ENCODE measurements at regions not wholly inside any gene's neighbourhood (a gene's known extent, or its start where the extent isn't known, plus 50 kb on each side); places are given as distances from the start of the nearest gene placed in this dataset.

GRCh38 chr3:103950676-103951075 is 1416.0 kb upstream of the ALCAM start:
- DNase-seq (ENCODE audit: low read depth): no peak

GRCh38 chr3:103953796-103954195 is 1412.9 kb upstream of the ALCAM start:
- H3K4me3 ChIP-seq (ENCODE audit: low read depth, low read length): no peak overlapping the region
- DNase-seq (ENCODE audit: low read depth): no peak
- TF ChIP-seq MAX (IDR thresholded peaks at IDR 0.05; ENCODE audit: low read depth, low read length) (no peak), MYC (IDR thresholded peaks at IDR 0.05; ENCODE audit: low read depth, low read length) (no peak), POLR2A (IDR thresholded peaks at IDR 0.05; ENCODE audit: extremely low read depth, insufficient read length) (no peak)
- TF ChIP-seq, protein P1, sequence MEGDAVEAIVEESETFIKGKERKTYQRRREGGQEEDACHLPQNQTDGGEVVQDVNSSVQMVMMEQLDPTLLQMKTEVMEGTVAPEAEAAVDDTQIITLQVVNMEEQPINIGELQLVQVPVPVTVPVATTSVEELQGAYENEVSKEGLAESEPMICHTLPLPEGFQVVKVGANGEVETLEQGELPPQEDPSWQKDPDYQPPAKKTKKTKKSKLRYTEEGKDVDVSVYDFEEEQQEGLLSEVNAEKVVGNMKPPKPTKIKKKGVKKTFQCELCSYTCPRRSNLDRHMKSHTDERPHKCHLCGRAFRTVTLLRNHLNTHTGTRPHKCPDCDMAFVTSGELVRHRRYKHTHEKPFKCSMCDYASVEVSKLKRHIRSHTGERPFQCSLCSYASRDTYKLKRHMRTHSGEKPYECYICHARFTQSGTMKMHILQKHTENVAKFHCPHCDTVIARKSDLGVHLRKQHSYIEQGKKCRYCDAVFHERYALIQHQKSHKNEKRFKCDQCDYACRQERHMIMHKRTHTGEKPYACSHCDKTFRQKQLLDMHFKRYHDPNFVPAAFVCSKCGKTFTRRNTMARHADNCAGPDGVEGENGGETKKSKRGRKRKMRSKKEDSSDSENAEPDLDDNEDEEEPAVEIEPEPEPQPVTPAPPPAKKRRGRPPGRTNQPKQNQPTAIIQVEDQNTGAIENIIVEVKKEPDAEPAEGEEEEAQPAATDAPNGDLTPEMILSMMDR (IDR thresholded peaks at IDR 0.05; ENCODE audit: low read depth, low read length): no peak

More at GRCh38 chr3:103950676-103951075, 1416.0 kb upstream of the ALCAM start:
- TF ChIP-seq MAX (IDR thresholded peaks at IDR 0.05; ENCODE audit: low read depth, low read length) (no peak), POLR2A (IDR thresholded peaks at IDR 0.05; ENCODE audit: extremely low read depth, insufficient read length) (no peak), MYC (IDR thresholded peaks at IDR 0.05; ENCODE audit: low read depth, low read length) (no peak)
- TF ChIP-seq, protein P1 (IDR thresholded peaks at IDR 0.05; ENCODE audit: low read depth, low read length): no peak
- H3K4me3 ChIP-seq (ENCODE audit: low read depth, low read length): no peak overlapping the region

GRCh38 chr3:103960819-103961218 is 1405.9 kb upstream of the ALCAM start:
- no peak for DNase-seq (ENCODE audit: low read depth)
- H3K4me3 ChIP-seq (ENCODE audit: low read depth, low read length): no peak overlapping the region
- TF ChIP-seq, protein P1 (IDR thresholded peaks at IDR 0.05; ENCODE audit: low read depth, low read length): no peak
- no peak for TF ChIP-seq MAX (IDR thresholded peaks at IDR 0.05; ENCODE audit: low read depth, low read length)
- no peak for TF ChIP-seq POLR2A (IDR thresholded peaks at IDR 0.05; ENCODE audit: extremely low read depth, insufficient read length)
- TF ChIP-seq MYC (IDR thresholded peaks at IDR 0.05; ENCODE audit: low read depth, low read length): no peak

DNA sequence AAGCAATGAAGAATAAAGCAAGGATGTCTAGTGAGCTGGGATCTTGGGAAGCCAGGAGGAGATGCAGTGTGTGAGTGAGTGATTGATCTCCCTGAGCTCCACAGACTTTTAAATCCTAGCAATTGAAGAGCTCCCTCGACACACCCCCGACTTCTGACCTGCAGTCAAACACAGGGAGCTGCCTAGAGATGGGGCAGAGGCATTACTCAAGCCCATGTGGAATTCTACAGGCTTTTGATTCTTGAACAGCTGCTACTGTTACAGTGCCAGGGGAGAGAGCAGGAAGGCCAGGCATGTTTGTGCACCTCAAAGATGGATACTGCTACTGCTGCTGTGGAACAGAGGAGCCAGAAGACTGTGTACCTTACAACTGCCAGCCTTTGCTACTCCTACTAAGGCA is 1403.1 kb upstream of the ALCAM start:
- no peak overlapping the region for H3K4me3 ChIP-seq (ENCODE audit: low read depth, low read length)
- DNase-seq (ENCODE audit: low read depth): no peak
- TF ChIP-seq POLR2A (IDR thresholded peaks at IDR 0.05; ENCODE audit: extremely low read depth, insufficient read length) (no peak), MYC (IDR thresholded peaks at IDR 0.05; ENCODE audit: low read depth, low read length) (no peak), MAX (IDR thresholded peaks at IDR 0.05; ENCODE audit: low read depth, low read length) (no peak)
- TF ChIP-seq, protein P1 (IDR thresholded peaks at IDR 0.05; ENCODE audit: low read depth, low read length): no peak

- no peak overlapping the region for H3K4me3 ChIP-seq (ENCODE audit: low read depth, low read length)
- TF ChIP-seq MYC (IDR thresholded peaks at IDR 0.05; ENCODE audit: low read depth, low read length): no peak
- TF ChIP-seq, protein P1 (IDR thresholded peaks at IDR 0.05; ENCODE audit: low read depth, low read length): no peak
- no peak for TF ChIP-seq POLR2A (IDR thresholded peaks at IDR 0.05; ENCODE audit: extremely low read depth, insufficient read length)
- TF ChIP-seq MAX (IDR thresholded peaks at IDR 0.05; ENCODE audit: low read depth, low read length): no peak
- DNase-seq (ENCODE audit: low read depth): no peak
These were observed 1400.9 kb upstream of the ALCAM start for GRCh38 chr3:103965764-103966163.

GRCh38 chr3:103966749-103967148 is 1400.0 kb upstream of the ALCAM start:
- no peak for DNase-seq (ENCODE audit: low read depth)
- no peak overlapping the region for H3K4me3 ChIP-seq (ENCODE audit: low read depth, low read length)
- TF ChIP-seq MAX (IDR thresholded peaks at IDR 0.05; ENCODE audit: low read depth, low read length) (no peak), MYC (IDR thresholded peaks at IDR 0.05; ENCODE audit: low read depth, low read length) (no peak), POLR2A (IDR thresholded peaks at IDR 0.05; ENCODE audit: extremely low read depth, insufficient read length) (no peak)
- TF ChIP-seq, protein P1 (IDR thresholded peaks at IDR 0.05; ENCODE audit: low read depth, low read length): no peak

Data from NB4 (cell line).